Stimulated activated CD4-positive, alpha-beta T cell treated with anti-CD3 and anti-CD28 coated beads, Interleukin-4, amount 100 ng/mL, for 24 hours (primary cell): ENCODE measurements at regions not wholly inside any gene's neighbourhood (a gene's known extent, or its start where the extent isn't known, plus 50 kb on each side); places are given as distances from the start of the nearest gene placed in this dataset.
"Not testable (repeated sequence)": the region's sequence is repeated elsewhere in the genome, so short reads cannot be mapped to it uniquely, and the experiment has no call there.

ENCODE experiments used
- DNase-seq: peaks from one replicate; pipeline ENCODE4 v3.0.0-alpha.2; 2020

DNA sequence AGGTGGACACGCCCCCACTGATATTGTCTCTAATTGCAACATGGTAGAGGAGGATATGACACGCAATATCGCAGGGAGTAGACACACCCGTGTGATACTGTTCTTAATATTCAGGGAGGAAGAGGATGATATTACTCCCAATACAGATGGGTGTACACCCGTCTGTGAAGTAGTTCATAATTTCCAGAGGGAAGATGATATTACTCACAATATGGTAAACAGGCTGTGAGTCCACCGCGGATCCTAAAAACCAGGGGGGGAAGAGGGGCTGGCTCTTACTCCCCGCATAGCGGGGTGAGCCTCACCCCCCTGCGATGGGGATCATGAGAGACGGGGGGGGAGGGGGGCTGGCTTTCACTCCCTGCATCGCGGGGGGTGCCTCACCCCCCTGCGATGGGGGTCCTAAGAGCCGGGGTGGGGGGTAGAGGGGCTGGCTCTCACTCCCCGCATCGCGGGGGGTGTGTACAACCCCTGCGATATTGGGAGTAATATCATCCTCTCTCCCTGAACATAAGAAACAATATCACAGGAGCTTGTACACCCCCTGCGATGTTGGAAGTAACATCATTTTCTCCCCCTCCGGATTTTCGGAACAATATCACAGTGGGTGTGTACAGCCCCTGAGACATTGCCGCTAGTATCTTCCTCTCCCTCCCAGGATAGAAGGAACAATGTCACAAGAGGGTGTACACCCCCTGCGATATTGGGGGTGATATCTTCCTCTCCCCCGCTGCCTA, 52.2 kb upstream of the FRG2C start:
- DNase-seq = not testable (repeated sequence)
